HEK293 (cell line): ENCODE measurements at regions not wholly inside any gene's neighbourhood (a gene's known extent, or its start where the extent isn't known, plus 50 kb on each side); places are given as distances from the start of the nearest gene placed in this dataset.

Source experiments
- MEIS1 ChIP-seq: sonication (generic); formaldehyde crosslinking; IDR thresholded peaks from 2 replicates; pipeline ENCODE4 v1.8.1; 2022; ENCODE audit warnings: missing genetic modification reagents, mild to moderate bottlenecking, borderline replicate concordance
- OSR2 ChIP-seq: fragments of 450-650 bp; formaldehyde crosslinking; IDR thresholded peaks from 2 replicates; pipeline ENCODE4 v1.5.1; 2016; ENCODE audit warnings: missing biosample characterization, missing genetic modification characterization
- YY1 ChIP-seq: fragments of 450-650 bp; formaldehyde crosslinking; IDR thresholded peaks from 2 replicates; pipeline ENCODE4 v1.5.1; 2018; ENCODE audit warnings: missing biosample characterization, missing genetic modification characterization
- ZNF112 ChIP-seq: fragments of 450-650 bp; formaldehyde crosslinking; IDR thresholded peaks from 2 replicates; pipeline ENCODE4 v1.5.0; 2017; ENCODE audit warnings: missing biosample characterization, missing genetic modification characterization
- ZNF132 ChIP-seq: fragments of 450-650 bp; formaldehyde crosslinking; IDR thresholded peaks from 2 replicates; pipeline ENCODE4 v1.5.1; 2017; ENCODE audit warnings: missing biosample characterization, missing genetic modification characterization, borderline replicate concordance
- ZNF140 ChIP-seq: fragments of 450-650 bp; formaldehyde crosslinking; IDR thresholded peaks from 2 replicates; pipeline ENCODE4 v1.5.1; 2016; ENCODE audit warnings: missing biosample characterization, missing genetic modification characterization
- ZNF274 ChIP-seq, 2 experiments: fragments of 200-500 bp in 1 of 2; fragments of 450-650 bp in 1 of 2; sonication (Bioruptor generic) in 1 of 2; formaldehyde crosslinking in 1 of 2; IDR thresholded peaks; 2 replicates each; pipeline versions ENCODE4 v1.5.1 to v1.6.1; 2014 to 2016; ENCODE audit warnings: borderline replicate concordance in 1 of 2, inconsistent platforms in 1 of 2, low read length in 1 of 2, missing biosample characterization in 1 of 2, missing genetic modification characterization in 1 of 2
- ZNF311 ChIP-seq: fragments of 450-650 bp; formaldehyde crosslinking; IDR thresholded peaks from 2 replicates; pipeline ENCODE4 v1.5.1; 2017; ENCODE audit warnings: missing biosample characterization, missing genetic modification characterization, borderline replicate concordance
- ZNF530 ChIP-seq: fragments of 450-650 bp; formaldehyde crosslinking; IDR thresholded peaks from 2 replicates; pipeline ENCODE4 v1.5.1; 2016; ENCODE audit warnings: low read depth, missing biosample characterization, missing genetic modification characterization
- ZNF670 ChIP-seq: fragments of 450-650 bp; formaldehyde crosslinking; IDR thresholded peaks from 2 replicates; pipeline ENCODE4 v1.5.1; 2016; ENCODE audit warnings: missing biosample characterization, missing genetic modification characterization, low read depth
- TF ChIP-seq, protein P1 (sequence below): fragments of 450-650 bp; formaldehyde crosslinking; IDR thresholded peaks from 2 replicates; pipeline ENCODE4 v1.5.1; 2016; ENCODE audit warnings: missing biosample characterization, missing genetic modification characterization
- TF ChIP-seq, protein P2 (sequence below): fragments of 450-650 bp; formaldehyde crosslinking; IDR thresholded peaks from 2 replicates; pipeline ENCODE4 v1.5.1; 2017; ENCODE audit warnings: missing biosample characterization, missing genetic modification characterization
- TF ChIP-seq, protein P3 (sequence below): fragments of 450-650 bp; formaldehyde crosslinking; IDR thresholded peaks from 2 replicates; pipeline ENCODE4 v1.5.1; 2016; ENCODE audit warnings: missing biosample characterization, missing genetic modification characterization

DNA sequence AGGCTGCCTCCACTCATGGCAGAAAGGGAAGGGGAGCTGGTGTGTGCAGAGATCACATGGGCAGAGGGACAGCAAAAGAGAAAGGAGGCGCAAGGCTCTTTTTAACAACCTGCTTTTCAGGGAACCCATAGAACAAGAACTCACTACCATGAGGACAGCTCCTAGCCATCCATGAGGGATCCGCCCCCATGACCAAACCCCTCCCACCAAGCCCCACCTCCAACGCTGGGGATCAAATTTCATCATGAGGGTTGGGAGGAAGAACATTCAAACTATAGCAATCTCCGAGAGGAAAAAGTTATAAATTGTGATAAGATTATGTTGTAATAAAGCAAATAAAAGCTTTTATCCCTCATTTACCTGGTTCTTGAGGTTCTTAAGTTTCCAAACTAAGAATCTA, 84.7 kb upstream of the LMCD1 start:
- TF ChIP-seq, protein P1, sequence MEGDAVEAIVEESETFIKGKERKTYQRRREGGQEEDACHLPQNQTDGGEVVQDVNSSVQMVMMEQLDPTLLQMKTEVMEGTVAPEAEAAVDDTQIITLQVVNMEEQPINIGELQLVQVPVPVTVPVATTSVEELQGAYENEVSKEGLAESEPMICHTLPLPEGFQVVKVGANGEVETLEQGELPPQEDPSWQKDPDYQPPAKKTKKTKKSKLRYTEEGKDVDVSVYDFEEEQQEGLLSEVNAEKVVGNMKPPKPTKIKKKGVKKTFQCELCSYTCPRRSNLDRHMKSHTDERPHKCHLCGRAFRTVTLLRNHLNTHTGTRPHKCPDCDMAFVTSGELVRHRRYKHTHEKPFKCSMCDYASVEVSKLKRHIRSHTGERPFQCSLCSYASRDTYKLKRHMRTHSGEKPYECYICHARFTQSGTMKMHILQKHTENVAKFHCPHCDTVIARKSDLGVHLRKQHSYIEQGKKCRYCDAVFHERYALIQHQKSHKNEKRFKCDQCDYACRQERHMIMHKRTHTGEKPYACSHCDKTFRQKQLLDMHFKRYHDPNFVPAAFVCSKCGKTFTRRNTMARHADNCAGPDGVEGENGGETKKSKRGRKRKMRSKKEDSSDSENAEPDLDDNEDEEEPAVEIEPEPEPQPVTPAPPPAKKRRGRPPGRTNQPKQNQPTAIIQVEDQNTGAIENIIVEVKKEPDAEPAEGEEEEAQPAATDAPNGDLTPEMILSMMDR, result no peak
- TF ChIP-seq YY1 (no peak), ZNF670 (tag by site-specific recombination) (no peak), ZNF112 (no peak), ZNF530 (tag by site-specific recombination) (no peak), ZNF140 (tag by site-specific recombination) (no peak), ZNF132 (no peak), ZNF274 (IDR thresholded peaks at IDR 0.05; ENCODE audit: low read length) (no peak), ZNF274 (tag by site-specific recombination; IDR thresholded peaks at IDR 0.05; ENCODE audit: borderline replicate concordance) (no peak), ZNF311 (tag by site-specific recombination) (no peak), OSR2 (tag by site-specific recombination) (no peak), MEIS1 (no peak)
- TF ChIP-seq, protein P2, sequence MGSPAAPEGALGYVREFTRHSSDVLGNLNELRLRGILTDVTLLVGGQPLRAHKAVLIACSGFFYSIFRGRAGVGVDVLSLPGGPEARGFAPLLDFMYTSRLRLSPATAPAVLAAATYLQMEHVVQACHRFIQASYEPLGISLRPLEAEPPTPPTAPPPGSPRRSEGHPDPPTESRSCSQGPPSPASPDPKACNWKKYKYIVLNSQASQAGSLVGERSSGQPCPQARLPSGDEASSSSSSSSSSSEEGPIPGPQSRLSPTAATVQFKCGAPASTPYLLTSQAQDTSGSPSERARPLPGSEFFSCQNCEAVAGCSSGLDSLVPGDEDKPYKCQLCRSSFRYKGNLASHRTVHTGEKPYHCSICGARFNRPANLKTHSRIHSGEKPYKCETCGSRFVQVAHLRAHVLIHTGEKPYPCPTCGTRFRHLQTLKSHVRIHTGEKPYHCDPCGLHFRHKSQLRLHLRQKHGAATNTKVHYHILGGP (tag by site-specific recombination), result no peak
- TF ChIP-seq, protein P3, sequence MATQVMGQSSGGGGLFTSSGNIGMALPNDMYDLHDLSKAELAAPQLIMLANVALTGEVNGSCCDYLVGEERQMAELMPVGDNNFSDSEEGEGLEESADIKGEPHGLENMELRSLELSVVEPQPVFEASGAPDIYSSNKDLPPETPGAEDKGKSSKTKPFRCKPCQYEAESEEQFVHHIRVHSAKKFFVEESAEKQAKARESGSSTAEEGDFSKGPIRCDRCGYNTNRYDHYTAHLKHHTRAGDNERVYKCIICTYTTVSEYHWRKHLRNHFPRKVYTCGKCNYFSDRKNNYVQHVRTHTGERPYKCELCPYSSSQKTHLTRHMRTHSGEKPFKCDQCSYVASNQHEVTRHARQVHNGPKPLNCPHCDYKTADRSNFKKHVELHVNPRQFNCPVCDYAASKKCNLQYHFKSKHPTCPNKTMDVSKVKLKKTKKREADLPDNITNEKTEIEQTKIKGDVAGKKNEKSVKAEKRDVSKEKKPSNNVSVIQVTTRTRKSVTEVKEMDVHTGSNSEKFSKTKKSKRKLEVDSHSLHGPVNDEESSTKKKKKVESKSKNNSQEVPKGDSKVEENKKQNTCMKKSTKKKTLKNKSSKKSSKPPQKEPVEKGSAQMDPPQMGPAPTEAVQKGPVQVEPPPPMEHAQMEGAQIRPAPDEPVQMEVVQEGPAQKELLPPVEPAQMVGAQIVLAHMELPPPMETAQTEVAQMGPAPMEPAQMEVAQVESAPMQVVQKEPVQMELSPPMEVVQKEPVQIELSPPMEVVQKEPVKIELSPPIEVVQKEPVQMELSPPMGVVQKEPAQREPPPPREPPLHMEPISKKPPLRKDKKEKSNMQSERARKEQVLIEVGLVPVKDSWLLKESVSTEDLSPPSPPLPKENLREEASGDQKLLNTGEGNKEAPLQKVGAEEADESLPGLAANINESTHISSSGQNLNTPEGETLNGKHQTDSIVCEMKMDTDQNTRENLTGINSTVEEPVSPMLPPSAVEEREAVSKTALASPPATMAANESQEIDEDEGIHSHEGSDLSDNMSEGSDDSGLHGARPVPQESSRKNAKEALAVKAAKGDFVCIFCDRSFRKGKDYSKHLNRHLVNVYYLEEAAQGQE (tag by site-specific recombination), result no peak
